ENCODE measurements at regions not wholly inside any gene's neighbourhood (a gene's known extent, or its start where the extent isn't known, plus 50 kb on each side); places are given as distances from the start of the nearest gene placed in this dataset.

- no peaks in the 10 kb centered on the region for H3K36me3 ChIP-seq (ENCODE audit: control insufficient read depth, insufficient read depth, low read length)
- H3K4me1 ChIP-seq (ENCODE audit: control insufficient read depth, insufficient read depth, low read length), result no peaks in the 10 kb centered on the region
- intact Hi-C loops (cut with micrococcal nuclease) (no loop called here), in situ Hi-C loops (cut with MboI; ENCODE audit: low sequenced_read_pairs) (no loop called here), dilution Hi-C loops (cut with HindIII; ENCODE audit: low sequenced_read_pairs, unreplicated experiment) (no loop called here)
- H3K18ac ChIP-seq (ENCODE audit: low read depth, low read length), result no peak overlapping the region
- no peaks in the 10 kb centered on the region for H4K20me1 ChIP-seq (ENCODE audit: insufficient read depth, low read length)
- H3K9me1 ChIP-seq (ENCODE audit: insufficient read depth, low read length), result no peaks in the 10 kb centered on the region
- no peak overlapping the region for H2BK20ac ChIP-seq (ENCODE audit: low read depth, low read length)
- H4K5ac ChIP-seq (ENCODE audit: low read depth, low read length), result no peak overlapping the region
- H2AK9ac ChIP-seq (replicated peaks; ENCODE audit: low read depth, low read length, poor library complexity), result no peak overlapping the region
- no peak overlapping the region for H2AFZ ChIP-seq (replicated peaks; ENCODE audit: low read length, poor library complexity)
- H4K8ac ChIP-seq (ENCODE audit: low read depth in 2 of 2, low read length in 2 of 2), result no peak overlapping the region
- H2BK5ac ChIP-seq (ENCODE audit: low read depth, low read length, poor library complexity, severe bottlenecking), result no peak overlapping the region
- H3K27me3 ChIP-seq (ENCODE audit: control insufficient read depth, insufficient read depth, low read length), result no peaks in the 10 kb centered on the region
- no peak overlapping the region for H3K23ac ChIP-seq (ENCODE audit: low read depth, low read length)
- H3K9ac ChIP-seq (ENCODE audit: low read depth, low read length), result no peak overlapping the region
- no peak overlapping the region for H3K56ac ChIP-seq (ENCODE audit: extremely low read depth, insufficient read depth, low read length)
- H3K9me3 ChIP-seq (ENCODE audit: control insufficient read depth, insufficient read depth, low read length), result no peaks in the 10 kb centered on the region
- no peak overlapping the region for H3K4me2 ChIP-seq (ENCODE audit: low read depth, low read length)
- no peak overlapping the region for H2BK120ac ChIP-seq (ENCODE audit: low read depth, low read length)
- no peak overlapping the region for H3K27ac ChIP-seq (ENCODE audit: insufficient read depth, low read length)
- TF ChIP-seq RCOR1 (IDR thresholded peaks at IDR 0.05; ENCODE audit: insufficient replicate concordance, low read length), result no peak
- TF ChIP-seq CEBPB (IDR thresholded peaks at IDR 0.05; ENCODE audit: low read depth, low read length), result no peak
- TF ChIP-seq USF2 (IDR thresholded peaks at IDR 0.05; ENCODE audit: low read depth, low read length), result no peak
- no peak for TF ChIP-seq POLR2A (IDR thresholded peaks at IDR 0.05; ENCODE audit: low read depth, low read length)
- no peak overlapping the region for H4K91ac ChIP-seq (ENCODE audit: insufficient read depth, low read depth, low read length)
- H3K79me1 ChIP-seq (ENCODE audit: low read depth in 1 of 2, low read length in 2 of 2), result no peaks in the 10 kb centered on the region
- no CpG with 5 or more reads among the region's 2 CpGs for WGBS, 2 experiments (ENCODE audit: extremely low coverage in 2 of 2, insufficient read length in 1 of 2)
- no peak overlapping the region for H3K14ac ChIP-seq (replicated peaks; ENCODE audit: low read depth, low read length)
- no peak overlapping the region for H3K4me3 ChIP-seq (ENCODE audit: insufficient read depth, low read depth, low read length)
- CTCF ChIA-PET, result no interaction called here
- no peak for DNase-seq
- no TSS peak for BruUV-seq (replicated peaks)
- ATAC-seq (ENCODE audit: low read depth), result no peak
- POLR2A ChIA-PET (ENCODE audit: unreplicated experiment), result no interaction called here
- no peak overlapping the region for H2BK15ac ChIP-seq (ENCODE audit: low read depth, low read length)
- H3K4ac ChIP-seq (ENCODE audit: low read depth, low read length), result no peak overlapping the region
- no peak overlapping the region for H2AK5ac ChIP-seq (ENCODE audit: low read depth, low read length)
Measured at GRCh38 chr11:91075032-91075695, 852.3 kb upstream of the CHORDC1 start.

Data from IMR-90 (cell line).